HG03135 (cell line): ENCODE measurements at regions not wholly inside any gene's neighbourhood (a gene's known extent, or its start where the extent isn't known, plus 50 kb on each side); places are given as distances from the start of the nearest gene placed in this dataset.

Source experiments
- ATAC-seq: cut with Tn5 transposase; IDR thresholded peaks from one replicate; pipeline ENCODE4 v1.9.1; 2021; ENCODE audit warnings: mild to moderate bottlenecking, moderate library complexity; ENCODE audit not compliant: unreplicated experiment

- ATAC-seq = no peak
These were observed 251.1 kb upstream of the PIK3C3 start for GRCh38 chr18:41703744-41704530.

GRCh38 chr18:41700416-41700815, 254.6 kb upstream of the PIK3C3 start:
- no peak for ATAC-seq

- no peak for ATAC-seq
These were observed 259.6 kb upstream of the PIK3C3 start for GRCh38 chr18:41695441-41695840.

- no peak for ATAC-seq
These were observed 262.0 kb upstream of the PIK3C3 start for GRCh38 chr18:41693008-41693407.

- ATAC-seq = no peak
These were observed 264.5 kb upstream of the PIK3C3 start for GRCh38 chr18:41690332-41691127.

GRCh38 chr18:41687138-41687537, 267.9 kb upstream of the PIK3C3 start:
- ATAC-seq = no peak

GRCh38 chr18:41681138-41681880, 273.7 kb upstream of the PIK3C3 start:
- ATAC-seq = no peak

GRCh38 chr18:41674506-41674905, 280.5 kb upstream of the PIK3C3 start:
- no peak for ATAC-seq

- ATAC-seq = no peak
These were observed 288.8 kb upstream of the PIK3C3 start for GRCh38 chr18:41666231-41666630.

GRCh38 chr18:41665210-41665609, 289.8 kb upstream of the PIK3C3 start:
- no peak for ATAC-seq

- no peak for ATAC-seq
These were observed 294.4 kb upstream of the PIK3C3 start for GRCh38 chr18:41660654-41661053.

GRCh38 chr18:41659438-41660130, 295.4 kb upstream of the PIK3C3 start:
- ATAC-seq = no peak

GRCh38 chr18:41657189-41657588, 297.8 kb upstream of the PIK3C3 start:
- ATAC-seq = no peak

GRCh38 chr18:41655074-41655473, 300.0 kb upstream of the PIK3C3 start:
- no peak for ATAC-seq

- ATAC-seq = no peak
These were observed 307.1 kb upstream of the PIK3C3 start for GRCh38 chr18:41647914-41648313.

GRCh38 chr18:41646915-41647620, 308.0 kb upstream of the PIK3C3 start:
- ATAC-seq = no peak

- no peak for ATAC-seq
These were observed 309.3 kb upstream of the PIK3C3 start for GRCh38 chr18:41645589-41646360.

- ATAC-seq = no peak
These were observed 310.6 kb upstream of the PIK3C3 start for GRCh38 chr18:41644466-41644865.

- ATAC-seq = no peak
These were observed 311.6 kb upstream of the PIK3C3 start for GRCh38 chr18:41643427-41643826.

GRCh38 chr18:41642756-41643155, 312.3 kb upstream of the PIK3C3 start:
- ATAC-seq = no peak
